GM23338 (cell line): ENCODE measurements at regions not wholly inside any gene's neighbourhood (a gene's known extent, or its start where the extent isn't known, plus 50 kb on each side); places are given as distances from the start of the nearest gene placed in this dataset.

Source experiments
- CREB1 ChIP-seq: fragments of 250-450 bp; sonication (Bioruptor Pico); IDR thresholded peaks from 2 replicates; pipeline ENCODE4 v1.5.0; 2020; ENCODE audit warnings: low read depth, mild to moderate bottlenecking, moderate library complexity
- EZH2phosphoT487 ChIP-seq: fragments of 200-600 bp; sonication (generic); IDR thresholded peaks from one replicate; pipeline ENCODE4 v1.8.1; 2018; ENCODE audit warnings: antibody characterized with exemption; ENCODE audit not compliant: unreplicated experiment
- POLR2AphosphoS5 ChIP-seq: IDR thresholded peaks from 2 replicates; pipeline ENCODE4 v1.6.1; 2016; ENCODE audit warnings: antibody characterized with exemption, low read depth
- TF ChIP-seq, protein P1 (sequence below), 2 experiments: fragments of 200-600 bp in 1 of 2; sonication (generic) in 1 of 2; conservative IDR thresholded peaks; 2 replicates each; pipeline versions ENCODE4 v1.5.1 to v1.6.1; 2016 to 2017; ENCODE audit warnings: antibody characterized with exemption in 2 of 2, low read depth in 2 of 2, mild to moderate bottlenecking in 2 of 2, moderate library complexity in 1 of 2
- TF ChIP-seq, protein P2 (sequence below): IDR thresholded peaks from one replicate; pipeline ENCODE4 v1.6.1; 2018; ENCODE audit warnings: antibody characterized with exemption; ENCODE audit not compliant: unreplicated experiment
- TF ChIP-seq, protein P3 (sequence below): IDR thresholded peaks from 2 replicates; pipeline ENCODE4 v1.6.1; 2016; ENCODE audit warnings: antibody characterized with exemption

DNA sequence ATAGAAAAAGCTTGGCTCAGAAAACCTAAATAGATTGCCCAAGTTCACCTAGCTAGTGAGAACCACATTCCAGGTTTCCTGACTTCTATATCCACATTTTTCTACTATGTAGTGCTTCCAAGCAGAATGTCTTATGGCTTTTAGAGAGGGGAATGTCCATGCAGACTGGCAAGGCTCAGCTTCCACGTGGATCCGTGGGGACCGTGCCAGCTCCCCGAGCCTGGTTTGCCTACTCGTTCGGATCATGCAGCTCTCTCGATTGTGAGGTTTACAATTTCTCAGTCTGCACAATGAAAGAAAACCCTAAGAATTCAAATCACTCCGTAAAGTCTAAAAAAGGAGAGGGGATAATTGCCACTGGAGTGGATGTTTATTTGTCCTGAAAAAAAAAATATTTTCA, 256.5 kb upstream of the NR4A3 start:
- TF ChIP-seq, protein P1, sequence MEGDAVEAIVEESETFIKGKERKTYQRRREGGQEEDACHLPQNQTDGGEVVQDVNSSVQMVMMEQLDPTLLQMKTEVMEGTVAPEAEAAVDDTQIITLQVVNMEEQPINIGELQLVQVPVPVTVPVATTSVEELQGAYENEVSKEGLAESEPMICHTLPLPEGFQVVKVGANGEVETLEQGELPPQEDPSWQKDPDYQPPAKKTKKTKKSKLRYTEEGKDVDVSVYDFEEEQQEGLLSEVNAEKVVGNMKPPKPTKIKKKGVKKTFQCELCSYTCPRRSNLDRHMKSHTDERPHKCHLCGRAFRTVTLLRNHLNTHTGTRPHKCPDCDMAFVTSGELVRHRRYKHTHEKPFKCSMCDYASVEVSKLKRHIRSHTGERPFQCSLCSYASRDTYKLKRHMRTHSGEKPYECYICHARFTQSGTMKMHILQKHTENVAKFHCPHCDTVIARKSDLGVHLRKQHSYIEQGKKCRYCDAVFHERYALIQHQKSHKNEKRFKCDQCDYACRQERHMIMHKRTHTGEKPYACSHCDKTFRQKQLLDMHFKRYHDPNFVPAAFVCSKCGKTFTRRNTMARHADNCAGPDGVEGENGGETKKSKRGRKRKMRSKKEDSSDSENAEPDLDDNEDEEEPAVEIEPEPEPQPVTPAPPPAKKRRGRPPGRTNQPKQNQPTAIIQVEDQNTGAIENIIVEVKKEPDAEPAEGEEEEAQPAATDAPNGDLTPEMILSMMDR (conservative IDR thresholded peaks at IDR 0.05; ENCODE audit: low read depth in 2 of 2), result no peak
- TF ChIP-seq POLR2AphosphoS5 (no peak), EZH2phosphoT487 (no peak), CREB1 (CRISPR knock-in tag) (no peak)
- TF ChIP-seq, protein P2, sequence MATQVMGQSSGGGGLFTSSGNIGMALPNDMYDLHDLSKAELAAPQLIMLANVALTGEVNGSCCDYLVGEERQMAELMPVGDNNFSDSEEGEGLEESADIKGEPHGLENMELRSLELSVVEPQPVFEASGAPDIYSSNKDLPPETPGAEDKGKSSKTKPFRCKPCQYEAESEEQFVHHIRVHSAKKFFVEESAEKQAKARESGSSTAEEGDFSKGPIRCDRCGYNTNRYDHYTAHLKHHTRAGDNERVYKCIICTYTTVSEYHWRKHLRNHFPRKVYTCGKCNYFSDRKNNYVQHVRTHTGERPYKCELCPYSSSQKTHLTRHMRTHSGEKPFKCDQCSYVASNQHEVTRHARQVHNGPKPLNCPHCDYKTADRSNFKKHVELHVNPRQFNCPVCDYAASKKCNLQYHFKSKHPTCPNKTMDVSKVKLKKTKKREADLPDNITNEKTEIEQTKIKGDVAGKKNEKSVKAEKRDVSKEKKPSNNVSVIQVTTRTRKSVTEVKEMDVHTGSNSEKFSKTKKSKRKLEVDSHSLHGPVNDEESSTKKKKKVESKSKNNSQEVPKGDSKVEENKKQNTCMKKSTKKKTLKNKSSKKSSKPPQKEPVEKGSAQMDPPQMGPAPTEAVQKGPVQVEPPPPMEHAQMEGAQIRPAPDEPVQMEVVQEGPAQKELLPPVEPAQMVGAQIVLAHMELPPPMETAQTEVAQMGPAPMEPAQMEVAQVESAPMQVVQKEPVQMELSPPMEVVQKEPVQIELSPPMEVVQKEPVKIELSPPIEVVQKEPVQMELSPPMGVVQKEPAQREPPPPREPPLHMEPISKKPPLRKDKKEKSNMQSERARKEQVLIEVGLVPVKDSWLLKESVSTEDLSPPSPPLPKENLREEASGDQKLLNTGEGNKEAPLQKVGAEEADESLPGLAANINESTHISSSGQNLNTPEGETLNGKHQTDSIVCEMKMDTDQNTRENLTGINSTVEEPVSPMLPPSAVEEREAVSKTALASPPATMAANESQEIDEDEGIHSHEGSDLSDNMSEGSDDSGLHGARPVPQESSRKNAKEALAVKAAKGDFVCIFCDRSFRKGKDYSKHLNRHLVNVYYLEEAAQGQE, result no peak
- TF ChIP-seq, protein P3, sequence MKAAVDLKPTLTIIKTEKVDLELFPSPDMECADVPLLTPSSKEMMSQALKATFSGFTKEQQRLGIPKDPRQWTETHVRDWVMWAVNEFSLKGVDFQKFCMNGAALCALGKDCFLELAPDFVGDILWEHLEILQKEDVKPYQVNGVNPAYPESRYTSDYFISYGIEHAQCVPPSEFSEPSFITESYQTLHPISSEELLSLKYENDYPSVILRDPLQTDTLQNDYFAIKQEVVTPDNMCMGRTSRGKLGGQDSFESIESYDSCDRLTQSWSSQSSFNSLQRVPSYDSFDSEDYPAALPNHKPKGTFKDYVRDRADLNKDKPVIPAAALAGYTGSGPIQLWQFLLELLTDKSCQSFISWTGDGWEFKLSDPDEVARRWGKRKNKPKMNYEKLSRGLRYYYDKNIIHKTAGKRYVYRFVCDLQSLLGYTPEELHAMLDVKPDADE, result no peak
